ENCODE measurements at regions not wholly inside any gene's neighbourhood (a gene's known extent, or its start where the extent isn't known, plus 50 kb on each side); places are given as distances from the start of the nearest gene placed in this dataset.
A peak's percentile ranks its signal among the peaks of the same experiment; 100 is the strongest.

DNA sequence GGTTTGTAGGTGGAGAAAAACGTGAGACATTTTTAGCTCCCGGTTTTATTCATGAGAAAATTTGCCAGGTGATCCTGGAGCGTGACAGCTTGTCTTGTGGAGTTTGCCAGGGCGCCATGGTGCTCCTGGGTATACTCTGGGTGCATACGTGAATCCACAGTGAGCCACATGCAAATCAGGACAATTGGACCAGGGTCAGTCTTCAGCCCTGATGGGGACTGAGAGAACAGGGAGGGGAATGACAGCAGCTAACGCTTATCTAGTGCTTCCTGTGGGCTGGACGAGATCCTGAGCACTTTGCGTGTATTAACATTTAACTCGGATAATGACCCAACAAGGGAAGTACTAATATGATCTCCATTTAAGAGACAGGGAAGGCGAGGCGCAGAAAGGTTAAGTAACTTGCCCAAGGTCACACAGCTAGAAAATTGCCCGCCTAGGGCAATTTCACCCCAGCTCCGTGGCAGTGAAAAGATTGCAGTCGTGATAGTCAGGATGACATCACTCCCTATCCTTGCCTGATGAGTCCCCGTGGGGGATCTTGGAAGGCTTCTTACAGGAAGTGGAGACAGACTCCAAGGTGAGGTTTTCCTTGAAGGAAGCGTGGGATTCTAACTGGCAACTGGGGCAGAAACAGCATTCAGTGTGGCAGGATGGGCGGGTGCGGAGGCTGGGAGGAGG is 118.4 kb upstream of the NCOR2 start:
- no peak for DNase-seq
- no peaks in the 10 kb centered on the region for H3K36me3 Mint-ChIP-seq
- H3K4me1 ChIP-seq (ENCODE audit: control insufficient read depth in 1 of 2, extremely low read depth in 1 of 2, insufficient read depth in 2 of 2, low read length in 2 of 2) = peaks cover 12 to 23% of the 10 kb centered on the region in 2 experiments
- no peak overlapping the region for H3K27ac Mint-ChIP-seq
- no peak for ATAC-seq (replicated peaks in 1 of 4)
- H3K4me1 Mint-ChIP-seq = peaks cover 20 to 26% (median 22%) of the 10 kb centered on the region in 3 donors
- H3K9me3 Mint-ChIP-seq = no peaks in the 10 kb centered on the region
- H3K27me3 Mint-ChIP-seq = peaks cover 0 to 3% of the 10 kb centered on the region in 2 donors
- H3K27ac ChIP-seq (ENCODE audit: low read length) = no peak overlapping the region
- no peaks in the 10 kb centered on the region for H3K9me3 ChIP-seq
- H3K4me3 Mint-ChIP-seq = peak overlapping the region in 1 of 3 donors; percentile 24
- CTCF ChIA-PET = no interaction called here
- H3K36me3 ChIP-seq (ENCODE audit: control insufficient read depth in 2 of 2, extremely low read depth in 1 of 2, insufficient read depth in 1 of 2, low read length in 1 of 2) = no peaks in the 10 kb centered on the region
- peaks cover 0 to 18% of the 10 kb centered on the region in 2 experiments for H3K27me3 ChIP-seq (replicated peaks in 1 of 2; ENCODE audit: control insufficient read depth in 2 of 2, extremely low read depth in 1 of 2, insufficient read depth in 2 of 2, low read length in 1 of 2)
- WGBS (ENCODE audit: insufficient coverage) = 87% methylated on average over 18 of the region's 18 CpGs
- H3K4me3 ChIP-seq (ENCODE audit: control insufficient read depth in 1 of 2, extremely low read depth in 1 of 2, low read length in 1 of 2) = no peak overlapping the region
- POLR2A ChIA-PET = interaction anchor here in 1 of 2 donors (0.5 kb wide), 1 partner anchor 134 kb away, joined by 5 read pairs; no protein-coding TSS in a partner anchor

GRCh38 chr12:124684971-124685688 is 117.7 kb upstream of the NCOR2 start:
- 57% methylated on average over 10 of the region's 18 CpGs for WGBS (ENCODE audit: insufficient coverage)
- H3K27me3 ChIP-seq (replicated peaks in 1 of 2; ENCODE audit: control insufficient read depth in 2 of 2, extremely low read depth in 1 of 2, insufficient read depth in 2 of 2, low read length in 1 of 2) = peaks cover 0 to 15% of the 10 kb centered on the region in 2 experiments
- no peak overlapping the region for H3K4me3 ChIP-seq (ENCODE audit: control insufficient read depth in 1 of 2, extremely low read depth in 1 of 2, low read length in 1 of 2)
- DNase-seq (no peak), ATAC-seq (replicated peaks in 1 of 4) (no peak)
- no peak overlapping the region for H3K27ac ChIP-seq (ENCODE audit: low read length)
- no peaks in the 10 kb centered on the region for H3K36me3 Mint-ChIP-seq
- peaks cover 12 to 23% of the 10 kb centered on the region in 2 experiments for H3K4me1 ChIP-seq (ENCODE audit: control insufficient read depth in 1 of 2, extremely low read depth in 1 of 2, insufficient read depth in 2 of 2, low read length in 2 of 2)
- H3K4me3 Mint-ChIP-seq = no peak overlapping the region
- H3K36me3 ChIP-seq (ENCODE audit: control insufficient read depth in 2 of 2, extremely low read depth in 1 of 2, insufficient read depth in 1 of 2, low read length in 1 of 2) = no peaks in the 10 kb centered on the region
- H3K9me3 ChIP-seq = no peaks in the 10 kb centered on the region
- ChIA-PET POLR2A (interaction anchor here in 1 of 2 donors (0.5 kb wide), 1 partner anchor 133 kb away, joined by 5 read pairs; no protein-coding TSS in a partner anchor), CTCF (no interaction called here)
- H3K27ac Mint-ChIP-seq = no peak overlapping the region
- peaks cover 0 to 3% of the 10 kb centered on the region in 2 donors for H3K27me3 Mint-ChIP-seq
- H3K4me1 Mint-ChIP-seq = peaks cover 20 to 26% (median 22%) of the 10 kb centered on the region in 3 donors
- no peaks in the 10 kb centered on the region for H3K9me3 Mint-ChIP-seq

DNA sequence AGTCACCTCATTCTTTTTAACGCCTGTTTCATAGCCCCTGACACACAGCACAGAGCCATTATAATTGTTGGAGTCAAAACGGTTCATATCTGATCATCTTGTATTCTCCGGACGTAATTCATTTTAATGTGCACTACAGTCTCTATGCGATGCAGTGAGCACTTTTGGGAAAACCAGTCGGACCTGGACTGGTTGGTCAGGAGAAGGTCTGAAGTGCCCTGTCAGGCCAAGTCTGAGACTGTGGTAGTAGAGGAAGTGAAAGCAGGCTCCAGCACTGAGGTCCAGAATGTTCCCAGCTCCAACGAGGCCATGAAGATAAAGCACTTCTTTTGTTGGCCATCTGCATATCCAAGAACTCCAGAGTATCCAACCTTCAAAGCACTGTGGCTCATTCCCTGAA is 117.1 kb upstream of the NCOR2 start:
- CTCF ChIA-PET = no interaction called here
- no peaks in the 10 kb centered on the region for H3K36me3 Mint-ChIP-seq
- POLR2A ChIA-PET = no interaction called here
- Histone ChIP-seq H3K27ac (ENCODE audit: low read length) (no peak overlapping the region), H3K4me3 (ENCODE audit: control insufficient read depth in 1 of 2, extremely low read depth in 1 of 2, low read length in 1 of 2) (no peak overlapping the region), H3K9me3 (no peaks in the 10 kb centered on the region), H3K36me3 (ENCODE audit: control insufficient read depth in 2 of 2, extremely low read depth in 1 of 2, insufficient read depth in 1 of 2, low read length in 1 of 2) (no peaks in the 10 kb centered on the region), H3K27me3 (replicated peaks in 1 of 2; ENCODE audit: control insufficient read depth in 2 of 2, extremely low read depth in 1 of 2, insufficient read depth in 2 of 2, low read length in 1 of 2) (peaks cover 0 to 17% of the 10 kb centered on the region in 2 experiments), H3K4me1 (ENCODE audit: control insufficient read depth in 1 of 2, extremely low read depth in 1 of 2, insufficient read depth in 2 of 2, low read length in 2 of 2) (peaks cover 12 to 23% of the 10 kb centered on the region in 2 experiments)
- ATAC-seq (replicated peaks in 1 of 4) (no peak), DNase-seq (no peak)
- H3K4me3 Mint-ChIP-seq = no peak overlapping the region
- no peaks in the 10 kb centered on the region for H3K9me3 Mint-ChIP-seq
- WGBS (ENCODE audit: insufficient coverage) = 78% methylated on average over 6 of the region's 7 CpGs
- no peak overlapping the region for H3K27ac Mint-ChIP-seq
- peaks cover 20 to 26% (median 22%) of the 10 kb centered on the region in 3 donors for H3K4me1 Mint-ChIP-seq
- H3K27me3 Mint-ChIP-seq = peaks cover 0 to 3% of the 10 kb centered on the region in 2 donors

DNA sequence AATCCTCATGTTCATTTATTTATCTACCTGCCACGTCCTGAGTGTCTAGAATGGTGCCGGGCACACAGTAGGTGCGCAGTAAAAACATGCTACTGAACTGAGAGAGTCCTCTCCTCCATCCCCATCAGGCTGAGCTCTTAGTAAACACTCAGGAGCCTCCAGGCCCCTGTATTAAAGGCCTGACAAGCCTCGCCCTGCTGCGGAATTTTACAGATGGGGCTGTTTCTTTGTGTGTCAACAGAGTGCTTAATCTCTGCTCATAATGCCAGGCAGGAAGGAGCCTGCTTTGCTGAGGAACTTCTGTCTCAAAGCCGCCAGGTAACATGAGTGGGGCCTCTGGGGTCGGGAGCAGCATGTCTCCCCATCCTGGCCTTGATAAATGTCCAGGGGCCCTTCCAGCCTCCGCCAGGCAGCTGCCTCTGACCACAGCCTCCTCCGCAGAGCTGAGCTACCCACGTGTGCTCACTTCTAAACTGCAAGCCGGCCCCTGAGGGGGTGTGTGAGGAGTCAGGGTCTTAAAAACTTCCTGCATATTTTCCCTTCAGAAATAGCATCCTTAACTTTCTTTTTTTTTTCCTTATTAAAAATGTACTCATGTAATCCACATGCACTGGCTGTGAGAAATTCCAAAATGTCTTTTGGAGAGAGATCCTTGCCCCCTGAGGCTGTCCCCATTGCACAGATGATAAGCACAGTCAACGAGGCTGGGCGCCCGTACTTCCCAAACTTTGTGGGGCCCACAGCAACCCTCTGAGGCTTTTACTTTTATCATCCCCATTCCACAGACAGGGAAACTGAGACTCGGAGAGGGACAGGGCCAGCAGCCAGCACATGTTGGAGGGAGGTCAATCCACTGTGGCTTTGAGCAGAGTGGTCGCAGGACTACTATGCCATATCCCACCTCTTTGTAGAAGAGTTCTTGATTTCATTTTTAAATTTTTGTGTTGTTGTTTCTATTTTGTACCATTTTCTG is 116.0 kb upstream of the NCOR2 start:
- Mint-ChIP-seq H3K27me3 (peaks cover 0 to 3% of the 10 kb centered on the region in 2 donors), H3K4me3 (no peak overlapping the region), H3K36me3 (no peaks in the 10 kb centered on the region), H3K9me3 (no peaks in the 10 kb centered on the region), H3K27ac (no peak overlapping the region), H3K4me1 (peaks cover 16 to 22% (median 19%) of the 10 kb centered on the region in 3 donors)
- POLR2A ChIA-PET = no interaction called here
- no peak for DNase-seq
- H3K36me3 ChIP-seq (ENCODE audit: control insufficient read depth in 2 of 2, extremely low read depth in 1 of 2, insufficient read depth in 1 of 2, low read length in 1 of 2) = no peaks in the 10 kb centered on the region
- ATAC-seq (replicated peaks in 1 of 4) = no peak
- no peak overlapping the region for H3K27ac ChIP-seq (ENCODE audit: low read length)
- H3K4me1 ChIP-seq (ENCODE audit: control insufficient read depth in 1 of 2, extremely low read depth in 1 of 2, insufficient read depth in 2 of 2, low read length in 2 of 2) = peaks cover 8 to 19% of the 10 kb centered on the region in 2 experiments
- no peak overlapping the region for H3K4me3 ChIP-seq (ENCODE audit: control insufficient read depth in 1 of 2, extremely low read depth in 1 of 2, low read length in 1 of 2)
- no peaks in the 10 kb centered on the region for H3K9me3 ChIP-seq
- CTCF ChIA-PET = no interaction called here
- H3K27me3 ChIP-seq (replicated peaks in 1 of 2; ENCODE audit: control insufficient read depth in 2 of 2, extremely low read depth in 1 of 2, insufficient read depth in 2 of 2, low read length in 1 of 2) = peaks cover 0 to 18% of the 10 kb centered on the region in 2 experiments
- 75% methylated on average over 7 of the region's 16 CpGs for WGBS (ENCODE audit: insufficient coverage)

DNA sequence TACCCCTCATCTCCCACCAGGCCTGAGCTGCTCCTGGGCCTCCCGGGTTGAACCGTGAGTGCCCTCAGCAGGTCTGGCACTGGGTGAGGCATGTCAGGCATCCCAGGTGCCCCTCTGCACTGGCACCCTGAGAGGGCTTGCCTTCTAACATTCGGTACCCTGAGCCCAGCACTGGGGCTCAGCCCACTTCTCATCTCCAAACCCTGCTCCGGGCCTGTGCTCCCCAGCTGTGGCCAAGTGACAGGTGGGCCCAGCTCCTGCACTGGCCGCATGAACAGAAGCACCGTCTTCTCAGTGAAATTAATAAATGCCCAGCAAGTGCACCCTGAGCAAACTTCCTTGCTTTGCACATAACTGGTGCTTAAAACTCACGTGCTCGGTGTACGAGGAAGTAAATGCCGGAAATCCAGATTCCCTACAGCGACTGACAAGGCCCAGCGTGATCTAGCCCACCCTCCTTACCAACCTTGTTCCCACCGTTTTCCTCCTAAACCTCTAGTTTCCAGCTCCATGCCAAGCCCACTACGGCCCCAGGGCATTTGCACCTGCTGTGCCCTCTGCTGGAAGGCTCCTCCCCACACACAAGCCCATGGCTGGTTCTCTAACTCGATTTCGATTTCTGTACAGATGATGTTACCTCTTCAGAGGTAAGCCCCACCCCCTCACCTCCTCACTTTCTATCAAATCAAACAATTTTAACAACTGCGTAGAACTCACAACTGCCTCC is 115.2 kb upstream of the NCOR2 start:
- H3K9me3 Mint-ChIP-seq = no peaks in the 10 kb centered on the region
- ATAC-seq (replicated peaks in 1 of 4) = no peak
- H3K27me3 ChIP-seq (replicated peaks in 1 of 2; ENCODE audit: control insufficient read depth in 2 of 2, extremely low read depth in 1 of 2, insufficient read depth in 2 of 2, low read length in 1 of 2) = peaks cover 0 to 18% of the 10 kb centered on the region in 2 experiments
- H3K4me1 ChIP-seq (ENCODE audit: control insufficient read depth in 1 of 2, extremely low read depth in 1 of 2, insufficient read depth in 2 of 2, low read length in 2 of 2) = peaks cover 0 to 11% of the 10 kb centered on the region in 2 experiments
- no peaks in the 10 kb centered on the region for H3K9me3 ChIP-seq
- no peak overlapping the region for H3K27ac ChIP-seq (ENCODE audit: low read length)
- POLR2A ChIA-PET = no interaction called here
- no peak overlapping the region for H3K4me3 ChIP-seq (ENCODE audit: control insufficient read depth in 1 of 2, extremely low read depth in 1 of 2, low read length in 1 of 2)
- no peak for DNase-seq
- CTCF ChIA-PET = interaction anchor here in 1 of 2 donors (0.6 kb wide), 1 partner anchor 882 kb away, joined by 4 read pairs; no protein-coding TSS in a partner anchor
- H3K4me3 Mint-ChIP-seq = no peak overlapping the region
- no peaks in the 10 kb centered on the region for H3K36me3 Mint-ChIP-seq
- H3K4me1 Mint-ChIP-seq = peaks cover 8 to 14% (median 10%) of the 10 kb centered on the region in 3 donors
- peaks cover 0 to 3% of the 10 kb centered on the region in 2 donors for H3K27me3 Mint-ChIP-seq
- no peak overlapping the region for H3K27ac Mint-ChIP-seq
- 90% methylated on average over 17 of the region's 17 CpGs for WGBS (ENCODE audit: insufficient coverage)
- H3K36me3 ChIP-seq (ENCODE audit: control insufficient read depth in 2 of 2, extremely low read depth in 1 of 2, insufficient read depth in 1 of 2, low read length in 1 of 2) = no peaks in the 10 kb centered on the region
